Fibroblast of skin of back (primary cell): ENCODE measurements at regions not wholly inside any gene's neighbourhood (a gene's known extent, or its start where the extent isn't known, plus 50 kb on each side); places are given as distances from the start of the nearest gene placed in this dataset.

Experiments used
- DNase-seq: peaks from one replicate; pipeline ENCODE4 v3.0.0-alpha.2; 2013

DNA sequence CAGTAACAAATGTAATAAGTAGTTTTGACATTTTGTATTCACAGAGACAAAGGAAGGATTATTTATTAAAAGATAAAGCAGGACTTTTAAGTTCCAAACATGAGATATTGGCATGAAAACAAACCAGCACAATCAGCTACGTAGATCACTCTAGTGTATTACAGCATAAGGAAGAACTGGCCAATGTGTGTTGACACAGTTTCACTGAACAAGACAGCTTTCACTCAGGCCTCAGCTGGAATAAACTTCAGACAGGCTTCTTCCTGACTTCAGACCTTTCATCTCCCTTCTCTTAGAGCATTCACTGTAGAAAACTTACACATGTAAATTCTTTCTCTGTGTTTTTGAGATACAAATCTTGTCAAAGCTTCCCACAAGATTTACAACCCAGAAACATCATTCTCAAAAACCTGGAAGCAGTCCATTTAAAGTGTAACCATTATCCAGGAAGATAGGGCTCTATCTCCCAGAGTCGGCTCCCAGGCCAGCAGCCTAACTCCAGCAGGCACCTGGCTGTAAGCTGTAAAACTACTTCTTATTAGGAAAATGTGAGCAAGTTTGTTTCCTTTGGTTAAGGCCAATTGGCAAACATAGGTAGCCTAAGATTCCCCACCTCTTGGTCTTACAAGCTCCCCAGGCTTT is 768.3 kb upstream of the CDH7 start:
- DNase-seq = no peak

DNA sequence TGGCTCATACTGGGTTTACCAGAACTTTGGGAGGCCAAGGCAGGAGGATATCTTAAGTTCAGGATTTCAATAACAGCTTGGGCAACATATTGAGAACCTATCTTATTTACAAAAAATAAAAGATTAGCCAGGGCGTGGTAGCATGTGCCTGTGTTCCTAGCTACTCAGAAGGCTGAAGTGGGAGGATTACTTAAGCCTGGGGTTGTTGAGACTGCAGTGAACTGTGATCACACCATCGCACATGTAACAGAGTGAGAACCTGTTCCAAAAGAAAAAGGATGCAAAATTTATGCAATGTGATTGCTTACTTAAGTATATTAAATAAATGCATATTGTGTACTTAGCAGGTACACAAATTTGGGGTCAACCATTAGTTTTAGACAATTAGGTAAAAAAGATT is 768.9 kb upstream of the CDH7 start:
- DNase-seq = no peak

DNA sequence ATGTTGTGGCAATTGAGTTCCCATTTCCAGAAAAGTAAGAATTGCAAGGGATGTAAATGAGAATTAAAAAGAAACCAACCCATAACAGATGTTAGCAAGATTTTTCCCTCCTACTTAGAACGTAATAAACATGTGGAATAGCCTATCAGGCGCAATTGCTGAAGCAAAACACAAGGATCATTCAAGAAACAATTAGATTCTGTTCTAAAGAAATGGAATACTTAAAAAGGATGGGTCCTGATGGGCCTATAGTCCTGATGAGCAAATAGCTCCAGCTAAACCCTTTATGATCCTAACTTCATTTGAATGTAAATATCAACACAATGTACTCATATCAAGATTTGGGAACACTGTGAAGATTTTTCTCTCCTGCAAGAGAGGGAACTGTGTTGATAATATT is 771.0 kb upstream of the CDH7 start:
- no peak for DNase-seq

DNA sequence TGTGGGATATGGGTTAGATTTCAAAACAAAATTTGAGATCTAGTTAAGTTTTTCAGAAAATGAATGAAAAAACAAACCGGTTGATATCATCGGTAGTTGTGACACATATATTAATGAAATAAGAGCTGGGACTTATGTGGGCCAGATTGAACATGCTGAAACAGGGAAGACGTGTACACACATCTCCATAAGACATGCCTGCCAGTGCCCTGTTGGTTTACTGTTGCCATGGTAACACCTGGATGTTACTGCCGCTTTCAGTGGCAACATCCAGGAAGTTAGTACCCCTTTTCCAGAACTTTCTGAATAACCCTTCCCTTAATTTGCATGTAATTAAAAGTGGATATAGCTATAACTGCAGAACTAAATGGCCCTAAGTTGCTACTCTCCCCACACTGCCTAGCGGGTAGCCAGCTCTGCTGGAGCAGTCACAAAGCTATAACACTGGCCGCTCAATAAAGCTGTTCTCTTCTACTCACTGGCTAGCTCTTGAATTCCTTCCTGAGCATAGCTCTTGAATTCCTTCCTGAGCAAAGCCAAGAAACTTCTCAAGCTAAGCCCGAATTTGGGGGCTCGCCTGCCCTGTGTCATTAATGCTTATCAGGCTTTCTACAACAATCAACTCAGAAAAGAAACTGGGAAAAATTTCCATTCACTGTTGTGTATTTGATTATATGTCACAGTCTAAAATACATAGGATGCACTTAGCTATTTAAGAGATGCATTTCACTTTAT is 776.3 kb upstream of the CDH7 start:
- no peak for DNase-seq

- peak; percentile 23 for DNase-seq
Measured at GRCh38 chr18:64972545-64972944, 778.3 kb upstream of the CDH7 start.

- peak; percentile 16 for DNase-seq
Measured at GRCh38 chr18:64966667-64967066, 784.1 kb upstream of the CDH7 start.

- DNase-seq = no peak
Measured at GRCh38 chr18:64956465-64956864, 794.3 kb upstream of the CDH7 start.

DNA sequence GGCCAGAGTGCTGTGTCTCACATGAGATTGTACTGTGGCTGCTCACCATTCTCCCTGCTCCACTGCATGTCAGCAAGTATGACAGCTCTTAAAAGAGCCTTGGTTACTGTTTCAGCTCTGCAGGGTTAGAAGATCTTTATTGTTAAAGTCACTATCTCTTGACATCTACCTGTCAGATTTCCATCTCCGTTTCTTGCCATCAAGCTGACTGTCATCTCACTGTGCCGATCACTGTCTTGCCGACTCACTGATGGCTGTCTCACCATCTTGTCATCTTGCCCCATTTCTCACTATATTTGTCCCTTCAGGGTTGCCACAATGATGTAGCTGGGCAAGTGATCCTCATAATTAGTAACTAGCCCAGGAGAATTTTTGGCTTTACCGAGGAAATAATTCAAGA is 800.9 kb upstream of the CDH7 start:
- DNase-seq = no peak

GRCh38 chr18:64936671-64937070 is 787.8 kb upstream of the LINC00305 start:
- DNase-seq = no peak

DNA sequence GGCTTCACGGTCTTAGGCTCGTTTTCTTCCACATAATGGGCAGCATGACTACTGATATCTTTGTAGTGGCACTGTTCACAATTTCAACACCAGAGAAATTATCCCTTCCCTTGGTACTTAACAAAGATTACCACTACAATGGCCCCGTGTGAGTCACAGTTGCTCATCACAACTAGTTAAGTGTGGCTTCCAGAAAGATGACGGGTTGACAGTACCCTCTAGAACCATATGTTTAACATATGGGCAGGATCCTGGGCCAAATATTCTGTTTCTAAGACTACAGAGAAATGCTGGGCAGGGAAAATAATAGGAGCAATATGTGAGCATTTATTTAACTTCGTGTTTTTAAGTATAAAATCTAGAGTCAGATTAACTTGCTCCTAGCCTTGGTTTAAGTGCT is 780.1 kb upstream of the LINC00305 start:
- DNase-seq = peak; percentile 78

GRCh38 chr18:64919971-64920570 is 771.2 kb upstream of the LINC00305 start:
- no peak for DNase-seq

- no peak for DNase-seq
Measured at GRCh38 chr18:64918851-64919250, 770.0 kb upstream of the LINC00305 start.

- no peak for DNase-seq
Measured at GRCh38 chr18:64893349-64893748, 744.5 kb upstream of the LINC00305 start.

DNA sequence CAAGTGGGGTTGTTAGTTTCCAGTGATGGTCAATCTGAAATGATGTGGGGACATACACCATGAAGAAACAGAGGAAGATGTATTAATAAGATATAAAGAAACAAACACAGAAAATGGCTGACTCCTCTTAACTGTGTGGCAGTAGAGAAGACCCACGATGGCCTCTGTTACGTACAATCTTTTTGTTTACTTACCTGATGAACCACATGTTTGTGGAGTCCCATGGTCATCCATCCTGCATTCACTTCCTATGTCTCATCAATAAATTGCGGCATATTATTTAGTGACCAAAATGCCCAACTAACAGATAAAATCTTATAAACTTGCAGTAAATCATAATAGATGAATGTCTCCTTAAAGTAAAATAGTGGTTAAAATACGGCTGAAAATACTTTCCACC is 740.1 kb upstream of the LINC00305 start:
- no peak for DNase-seq

DNA sequence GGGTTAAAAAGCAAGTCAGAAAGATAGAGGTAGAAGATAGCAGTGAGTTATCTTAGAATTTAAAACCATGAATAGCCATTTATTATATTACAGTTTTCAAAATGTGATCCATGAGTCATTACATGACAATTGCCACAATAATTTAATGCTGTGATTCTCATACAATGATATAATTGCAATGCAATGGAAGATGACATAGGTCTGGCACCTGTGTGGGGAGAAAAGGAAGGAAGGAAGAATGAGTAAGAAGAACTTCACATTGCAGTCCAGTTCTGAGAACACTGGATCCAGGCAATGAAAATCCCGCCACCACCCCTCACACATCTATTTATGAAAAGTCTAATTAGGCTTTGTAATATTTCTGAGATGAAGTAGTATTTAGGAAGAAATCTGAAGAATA is 738.1 kb upstream of the LINC00305 start:
- no peak for DNase-seq

DNA sequence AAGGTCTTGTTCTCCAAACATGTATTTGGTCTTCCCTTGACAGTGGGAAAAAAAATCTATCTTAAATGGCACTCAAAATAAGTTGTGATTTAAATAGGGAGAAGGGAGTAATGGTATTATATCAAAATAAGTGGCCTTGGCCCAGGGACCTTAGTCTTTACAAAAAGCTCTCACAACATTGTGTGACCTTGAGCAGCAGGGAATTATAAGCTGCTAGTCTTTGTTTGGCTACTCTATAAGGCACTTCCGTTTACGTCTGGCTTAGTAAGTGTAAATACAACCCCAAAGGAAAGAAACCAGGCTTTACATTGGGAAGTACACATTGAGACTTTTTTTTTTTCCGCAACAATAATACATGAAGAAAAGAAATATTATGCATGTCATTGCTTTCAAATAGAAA is 734.0 kb upstream of the LINC00305 start:
- no peak for DNase-seq

- no peak for DNase-seq
Measured at GRCh38 chr18:64876833-64877232, 727.9 kb upstream of the LINC00305 start.

DNA sequence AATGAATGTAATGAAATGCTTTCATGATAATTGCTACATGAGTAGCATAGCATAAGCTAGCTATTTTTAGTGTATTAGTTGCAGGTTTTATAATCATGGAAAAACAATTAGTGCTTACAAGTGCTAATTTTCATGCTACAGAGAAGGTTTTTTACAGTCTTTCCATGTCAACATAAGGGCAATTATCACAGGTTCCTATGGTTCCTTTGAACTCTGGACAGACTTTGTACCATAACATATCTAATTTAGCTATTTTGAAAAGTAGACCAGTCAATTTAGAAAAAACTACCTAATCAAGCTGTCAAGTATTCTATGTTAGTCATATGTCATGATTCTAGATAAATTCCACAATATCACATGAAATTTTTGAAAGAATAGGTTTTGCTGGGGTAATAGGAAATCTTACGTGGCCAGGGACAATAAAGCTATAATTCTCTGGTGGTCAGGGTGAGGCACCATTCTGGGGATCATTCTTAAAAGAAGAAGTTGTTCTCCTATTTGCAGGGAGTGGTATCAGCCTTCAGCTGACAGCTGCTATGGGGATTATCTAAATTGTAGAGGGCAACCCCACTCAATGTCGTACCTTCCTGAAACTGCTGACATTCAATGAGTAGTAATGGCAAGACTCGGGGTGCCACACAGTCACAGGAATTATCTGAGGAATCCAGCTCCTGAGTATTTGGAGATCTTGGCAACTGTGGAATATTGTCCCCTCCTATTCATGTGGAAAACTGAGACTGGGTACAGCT is 724.0 kb upstream of the LINC00305 start:
- no peak for DNase-seq

- no peak for DNase-seq
Measured at GRCh38 chr18:64854112-64854511, 705.2 kb upstream of the LINC00305 start.

GRCh38 chr18:64852281-64852680 is 703.4 kb upstream of the LINC00305 start:
- no peak for DNase-seq

GRCh38 chr18:64851726-64852125 is 702.8 kb upstream of the LINC00305 start:
- DNase-seq = no peak

DNA sequence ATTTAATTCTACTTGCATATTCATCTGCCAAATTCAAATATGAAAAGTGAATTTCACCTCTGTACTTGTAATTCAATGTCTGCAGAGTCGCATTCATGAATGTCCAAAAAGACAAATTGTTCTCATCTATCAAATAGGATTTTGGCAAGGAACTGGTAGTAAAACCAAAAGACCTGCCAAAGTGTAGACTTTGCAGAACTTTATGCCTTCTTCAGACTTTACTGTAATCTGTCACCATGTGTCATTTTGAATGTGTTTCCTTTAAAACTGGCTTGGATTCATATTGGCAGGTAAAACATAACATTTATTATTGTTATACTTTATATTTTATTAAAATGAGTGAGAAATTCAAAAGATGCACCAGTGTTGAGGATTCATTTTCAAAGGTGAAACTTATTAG is 701.9 kb upstream of the LINC00305 start:
- no peak for DNase-seq

GRCh38 chr18:64840911-64841701 is 692.2 kb upstream of the LINC00305 start:
- DNase-seq = no peak
